ENCODE measurements at regions not wholly inside any gene's neighbourhood (a gene's known extent, or its start where the extent isn't known, plus 50 kb on each side); places are given as distances from the start of the nearest gene placed in this dataset.

DNA sequence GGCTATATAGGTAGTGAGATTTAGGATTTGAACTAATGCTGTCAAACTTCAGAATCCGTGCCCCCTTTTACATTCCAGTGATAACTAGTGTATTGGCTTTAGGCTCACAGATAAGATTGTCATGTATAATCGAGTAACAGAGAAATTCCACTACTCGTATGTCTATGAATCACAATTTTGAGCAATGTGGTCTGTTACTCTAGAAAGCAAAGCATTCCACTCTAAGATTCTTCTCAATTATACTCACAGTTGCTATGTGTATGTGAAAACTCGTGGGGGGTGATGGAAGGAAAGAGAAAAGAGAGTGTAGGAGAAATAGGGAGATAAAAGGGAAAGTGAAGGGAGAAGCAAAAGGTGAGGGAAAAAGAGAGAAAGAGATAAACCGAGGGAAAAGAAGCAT lies 1175.1 kb upstream of the GOT2 start:
- no peak overlapping the region for H3K4me3 ChIP-seq (ENCODE audit: low read length in 2 of 2)
- no peaks in the 10 kb centered on the region for H3K36me3 ChIP-seq (ENCODE audit: control insufficient read depth in 2 of 2, insufficient read depth in 2 of 2, low read length in 2 of 2)
- H3K4me1 ChIP-seq (ENCODE audit: control insufficient read depth in 2 of 2, insufficient read depth in 2 of 2, low read length in 2 of 2), result no peaks in the 10 kb centered on the region
- H3K27ac ChIP-seq (ENCODE audit: low read depth in 2 of 2, low read length in 2 of 2), result no peak overlapping the region
- no peak overlapping the region for H3K9ac ChIP-seq (ENCODE audit: low read depth in 1 of 2, low read length in 2 of 2)
- H3K27me3 ChIP-seq (ENCODE audit: control insufficient read depth in 2 of 2, insufficient read depth in 2 of 2, low read length in 2 of 2), result no peaks in the 10 kb centered on the region
- H3K9me3 ChIP-seq (ENCODE audit: control insufficient read depth in 2 of 2, low read length in 2 of 2), result no peaks in the 10 kb centered on the region

GRCh38 chr16:59907611-59908010 lies 1173.5 kb upstream of the GOT2 start:
- Histone ChIP-seq H3K4me3 (ENCODE audit: low read length in 2 of 2) (no peak overlapping the region), H3K9ac (ENCODE audit: low read depth in 1 of 2, low read length in 2 of 2) (no peak overlapping the region), H3K9me3 (ENCODE audit: control insufficient read depth in 2 of 2, low read length in 2 of 2) (no peaks in the 10 kb centered on the region), H3K4me1 (ENCODE audit: control insufficient read depth in 2 of 2, insufficient read depth in 2 of 2, low read length in 2 of 2) (no peaks in the 10 kb centered on the region), H3K27me3 (ENCODE audit: control insufficient read depth in 2 of 2, insufficient read depth in 2 of 2, low read length in 2 of 2) (no peaks in the 10 kb centered on the region), H3K36me3 (ENCODE audit: control insufficient read depth in 2 of 2, insufficient read depth in 2 of 2, low read length in 2 of 2) (no peaks in the 10 kb centered on the region), H3K27ac (ENCODE audit: low read depth in 2 of 2, low read length in 2 of 2) (no peak overlapping the region)

DNA sequence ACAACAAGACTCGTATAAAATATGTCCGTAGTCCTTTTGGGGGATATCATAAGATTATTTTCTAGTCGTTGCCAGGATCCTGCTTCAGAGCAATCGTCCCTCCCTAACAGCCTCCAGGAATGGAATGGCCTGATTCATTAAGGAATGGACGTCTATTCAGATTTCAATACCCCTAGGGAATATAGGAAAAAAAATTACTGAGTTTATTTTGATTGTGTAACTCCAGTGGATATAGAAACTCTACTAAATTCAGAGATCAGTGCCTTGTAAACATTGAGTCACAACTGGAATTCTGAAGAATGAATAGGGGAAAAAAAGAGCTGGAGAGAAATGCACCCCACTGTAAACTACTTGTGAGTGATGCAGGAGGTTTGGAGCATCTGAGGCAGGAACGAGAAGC lies 1171.5 kb upstream of the GOT2 start:
- Histone ChIP-seq H3K9me3 (ENCODE audit: control insufficient read depth in 2 of 2, low read length in 2 of 2) (no peaks in the 10 kb centered on the region), H3K4me1 (ENCODE audit: control insufficient read depth in 2 of 2, insufficient read depth in 2 of 2, low read length in 2 of 2) (no peaks in the 10 kb centered on the region), H3K9ac (ENCODE audit: low read depth in 1 of 2, low read length in 2 of 2) (no peak overlapping the region), H3K27me3 (ENCODE audit: control insufficient read depth in 2 of 2, insufficient read depth in 2 of 2, low read length in 2 of 2) (no peaks in the 10 kb centered on the region), H3K27ac (ENCODE audit: low read depth in 2 of 2, low read length in 2 of 2) (no peak overlapping the region), H3K36me3 (ENCODE audit: control insufficient read depth in 2 of 2, insufficient read depth in 2 of 2, low read length in 2 of 2) (no peaks in the 10 kb centered on the region), H3K4me3 (ENCODE audit: low read length in 2 of 2) (no peak overlapping the region)

DNA sequence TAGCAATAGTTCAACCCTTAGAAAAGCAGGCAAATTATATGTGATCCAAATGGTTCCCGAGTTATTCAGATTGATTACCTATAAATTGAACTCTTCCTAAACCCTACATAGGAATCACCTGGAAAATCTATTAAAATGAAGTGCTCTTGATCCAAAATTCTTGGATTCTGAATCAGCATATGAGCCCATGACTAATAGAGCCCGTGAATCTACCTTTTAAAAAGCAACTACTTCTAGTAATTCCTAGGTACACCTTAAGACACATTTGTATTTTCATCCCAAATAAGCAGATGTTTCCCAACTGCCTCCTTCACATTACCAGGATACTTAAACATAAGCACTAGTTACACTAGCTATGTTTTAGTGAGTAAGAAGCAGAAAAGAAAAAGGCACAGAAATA lies 1171.0 kb upstream of the GOT2 start:
- H3K27ac ChIP-seq (ENCODE audit: low read depth in 2 of 2, low read length in 2 of 2), result no peak overlapping the region
- no peaks in the 10 kb centered on the region for H3K27me3 ChIP-seq (ENCODE audit: control insufficient read depth in 2 of 2, insufficient read depth in 2 of 2, low read length in 2 of 2)
- H3K36me3 ChIP-seq (ENCODE audit: control insufficient read depth in 2 of 2, insufficient read depth in 2 of 2, low read length in 2 of 2), result no peaks in the 10 kb centered on the region
- H3K4me3 ChIP-seq (ENCODE audit: low read length in 2 of 2), result no peak overlapping the region
- no peaks in the 10 kb centered on the region for H3K4me1 ChIP-seq (ENCODE audit: control insufficient read depth in 2 of 2, insufficient read depth in 2 of 2, low read length in 2 of 2)
- no peaks in the 10 kb centered on the region for H3K9me3 ChIP-seq (ENCODE audit: control insufficient read depth in 2 of 2, low read length in 2 of 2)
- H3K9ac ChIP-seq (ENCODE audit: low read depth in 1 of 2, low read length in 2 of 2), result no peak overlapping the region

DNA sequence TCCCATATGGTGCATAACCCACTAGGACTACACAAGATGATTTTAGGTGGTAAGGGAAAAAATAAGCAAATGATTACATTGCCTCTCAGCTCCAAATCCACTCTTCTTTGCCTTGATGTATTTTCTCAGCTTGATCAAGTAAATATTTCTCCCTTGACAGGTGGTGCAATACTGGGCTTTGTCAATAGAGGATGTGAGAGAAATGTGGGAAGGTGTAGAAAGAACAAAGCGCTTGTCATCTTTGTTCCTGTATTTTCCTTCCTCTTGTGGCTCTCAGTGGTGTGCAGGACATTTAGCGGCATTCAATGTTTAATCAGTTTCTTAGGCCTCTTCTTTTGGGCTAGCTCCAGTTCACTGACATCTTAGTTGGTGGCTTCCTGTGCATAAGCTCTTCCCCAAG lies 1165.8 kb upstream of the GOT2 start:
- no peak overlapping the region for H3K27ac ChIP-seq (ENCODE audit: low read depth in 2 of 2, low read length in 2 of 2)

GRCh38 chr16:59892376-59892775 lies 1158.3 kb upstream of the GOT2 start:
- Histone ChIP-seq H3K9ac (ENCODE audit: low read depth in 1 of 2, low read length in 2 of 2) (no peak overlapping the region), H3K27me3 (ENCODE audit: control insufficient read depth in 2 of 2, insufficient read depth in 2 of 2, low read length in 2 of 2) (no peaks in the 10 kb centered on the region), H3K4me3 (ENCODE audit: low read length in 2 of 2) (no peak overlapping the region), H3K4me1 (ENCODE audit: control insufficient read depth in 2 of 2, insufficient read depth in 2 of 2, low read length in 2 of 2) (no peaks in the 10 kb centered on the region), H3K9me3 (ENCODE audit: control insufficient read depth in 2 of 2, low read length in 2 of 2) (peaks cover 2 to 3% of the 10 kb centered on the region in 2 donors), H3K27ac (ENCODE audit: low read depth in 2 of 2, low read length in 2 of 2) (no peak overlapping the region), H3K36me3 (ENCODE audit: control insufficient read depth in 2 of 2, insufficient read depth in 2 of 2, low read length in 2 of 2) (no peaks in the 10 kb centered on the region)

More for the DNA sequence above, 1165.8 kb upstream of the GOT2 start:
- Histone ChIP-seq H3K4me3 (ENCODE audit: low read length in 2 of 2) (no peak overlapping the region), H3K4me1 (ENCODE audit: control insufficient read depth in 2 of 2, insufficient read depth in 2 of 2, low read length in 2 of 2) (no peaks in the 10 kb centered on the region), H3K9me3 (ENCODE audit: control insufficient read depth in 2 of 2, low read length in 2 of 2) (peaks cover 0 to 2% of the 10 kb centered on the region in 2 donors), H3K36me3 (ENCODE audit: control insufficient read depth in 2 of 2, insufficient read depth in 2 of 2, low read length in 2 of 2) (no peaks in the 10 kb centered on the region), H3K9ac (ENCODE audit: low read depth in 1 of 2, low read length in 2 of 2) (no peak overlapping the region), H3K27me3 (ENCODE audit: control insufficient read depth in 2 of 2, insufficient read depth in 2 of 2, low read length in 2 of 2) (no peaks in the 10 kb centered on the region)

- no peaks in the 10 kb centered on the region for H3K27me3 ChIP-seq (ENCODE audit: control insufficient read depth in 2 of 2, insufficient read depth in 2 of 2, low read length in 2 of 2)
- no peak overlapping the region for H3K27ac ChIP-seq (ENCODE audit: low read depth in 2 of 2, low read length in 2 of 2)
- H3K9me3 ChIP-seq (ENCODE audit: control insufficient read depth in 2 of 2, low read length in 2 of 2), result peaks cover 0 to 3% of the 10 kb centered on the region in 2 donors
- no peak overlapping the region for H3K9ac ChIP-seq (ENCODE audit: low read depth in 1 of 2, low read length in 2 of 2)
- no peak overlapping the region for H3K4me3 ChIP-seq (ENCODE audit: low read length in 2 of 2)
- H3K4me1 ChIP-seq (ENCODE audit: control insufficient read depth in 2 of 2, insufficient read depth in 2 of 2, low read length in 2 of 2), result no peaks in the 10 kb centered on the region
- H3K36me3 ChIP-seq (ENCODE audit: control insufficient read depth in 2 of 2, insufficient read depth in 2 of 2, low read length in 2 of 2), result no peaks in the 10 kb centered on the region
Observed at GRCh38 chr16:59887856-59888255, 1153.7 kb upstream of the GOT2 start.

GRCh38 chr16:59886021-59886420 lies 1151.9 kb upstream of the GOT2 start:
- Histone ChIP-seq H3K4me3 (ENCODE audit: low read length in 2 of 2) (no peak overlapping the region), H3K27ac (ENCODE audit: low read depth in 2 of 2, low read length in 2 of 2) (no peak overlapping the region), H3K36me3 (ENCODE audit: control insufficient read depth in 2 of 2, insufficient read depth in 2 of 2, low read length in 2 of 2) (no peaks in the 10 kb centered on the region), H3K27me3 (ENCODE audit: control insufficient read depth in 2 of 2, insufficient read depth in 2 of 2, low read length in 2 of 2) (no peaks in the 10 kb centered on the region), H3K9ac (ENCODE audit: low read depth in 1 of 2, low read length in 2 of 2) (no peak overlapping the region), H3K4me1 (ENCODE audit: control insufficient read depth in 2 of 2, insufficient read depth in 2 of 2, low read length in 2 of 2) (no peaks in the 10 kb centered on the region), H3K9me3 (ENCODE audit: control insufficient read depth in 2 of 2, low read length in 2 of 2) (peaks cover 0 to 3% of the 10 kb centered on the region in 2 donors)

- no peak overlapping the region for H3K27ac ChIP-seq (ENCODE audit: low read depth in 2 of 2, low read length in 2 of 2)
- H3K36me3 ChIP-seq (ENCODE audit: control insufficient read depth in 2 of 2, insufficient read depth in 2 of 2, low read length in 2 of 2), result no peaks in the 10 kb centered on the region
- H3K27me3 ChIP-seq (ENCODE audit: control insufficient read depth in 2 of 2, insufficient read depth in 2 of 2, low read length in 2 of 2), result no peaks in the 10 kb centered on the region
- H3K4me1 ChIP-seq (ENCODE audit: control insufficient read depth in 2 of 2, insufficient read depth in 2 of 2, low read length in 2 of 2), result no peaks in the 10 kb centered on the region
- no peak overlapping the region for H3K9ac ChIP-seq (ENCODE audit: low read depth in 1 of 2, low read length in 2 of 2)
- H3K4me3 ChIP-seq (ENCODE audit: low read length in 2 of 2), result no peak overlapping the region
- H3K9me3 ChIP-seq (ENCODE audit: control insufficient read depth in 2 of 2, low read length in 2 of 2), result no peaks in the 10 kb centered on the region
Observed at GRCh38 chr16:59881376-59881775, 1147.3 kb upstream of the GOT2 start.

DNA sequence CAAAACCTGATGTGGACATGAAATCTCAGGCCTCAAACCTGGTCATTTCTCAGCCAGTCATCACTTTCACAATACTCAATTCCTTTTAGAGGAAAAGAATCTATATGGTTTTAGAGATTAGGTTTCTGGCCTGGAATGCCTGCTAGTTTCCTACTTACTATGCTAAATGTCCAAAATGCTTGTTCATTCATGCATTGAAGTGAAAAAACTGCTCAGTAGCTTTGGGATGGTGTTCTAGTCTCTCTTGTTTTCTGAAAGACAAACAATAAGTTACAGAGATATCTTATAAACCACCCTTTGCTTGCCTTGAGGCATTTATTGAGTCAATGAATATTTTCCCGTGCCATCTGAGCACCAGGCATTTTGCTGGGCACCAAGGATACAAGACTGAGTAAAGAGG lies 1146.5 kb upstream of the GOT2 start:
- H3K9ac ChIP-seq (ENCODE audit: low read depth in 1 of 2, low read length in 2 of 2), result no peak overlapping the region
- no peaks in the 10 kb centered on the region for H3K36me3 ChIP-seq (ENCODE audit: control insufficient read depth in 2 of 2, insufficient read depth in 2 of 2, low read length in 2 of 2)
- H3K4me3 ChIP-seq (ENCODE audit: low read length in 2 of 2), result no peak overlapping the region
- H3K27ac ChIP-seq (ENCODE audit: low read depth in 2 of 2, low read length in 2 of 2), result no peak overlapping the region
- no peaks in the 10 kb centered on the region for H3K27me3 ChIP-seq (ENCODE audit: control insufficient read depth in 2 of 2, insufficient read depth in 2 of 2, low read length in 2 of 2)
- no peaks in the 10 kb centered on the region for H3K9me3 ChIP-seq (ENCODE audit: control insufficient read depth in 2 of 2, low read length in 2 of 2)
- no peaks in the 10 kb centered on the region for H3K4me1 ChIP-seq (ENCODE audit: control insufficient read depth in 2 of 2, insufficient read depth in 2 of 2, low read length in 2 of 2)

- H3K27ac ChIP-seq (ENCODE audit: low read depth in 2 of 2, low read length in 2 of 2), result no peak overlapping the region
- no peak overlapping the region for H3K9ac ChIP-seq (ENCODE audit: low read depth in 1 of 2, low read length in 2 of 2)
- no peaks in the 10 kb centered on the region for H3K27me3 ChIP-seq (ENCODE audit: control insufficient read depth in 2 of 2, insufficient read depth in 2 of 2, low read length in 2 of 2)
- no peaks in the 10 kb centered on the region for H3K36me3 ChIP-seq (ENCODE audit: control insufficient read depth in 2 of 2, insufficient read depth in 2 of 2, low read length in 2 of 2)
- H3K4me1 ChIP-seq (ENCODE audit: control insufficient read depth in 2 of 2, insufficient read depth in 2 of 2, low read length in 2 of 2), result no peaks in the 10 kb centered on the region
- H3K4me3 ChIP-seq (ENCODE audit: low read length in 2 of 2), result no peak overlapping the region
- no peaks in the 10 kb centered on the region for H3K9me3 ChIP-seq (ENCODE audit: control insufficient read depth in 2 of 2, low read length in 2 of 2)
Observed at GRCh38 chr16:59878999-59879398, 1144.9 kb upstream of the GOT2 start.

All from mucosa of rectum (tissue), 2 donors.